ENCODE measurements at regions not wholly inside any gene's neighbourhood (a gene's known extent, or its start where the extent isn't known, plus 50 kb on each side); places are given as distances from the start of the nearest gene placed in this dataset.

- TF ChIP-seq CTCF (IDR thresholded peaks at IDR 0.05; ENCODE audit: low read depth) = no peak
These were observed 69.6 kb downstream of the TFAP2C start for GRCh38 chr20:56698749-56699148.

GRCh38 chr20:56702931-56703840 lies 74.1 kb downstream of the TFAP2C start:
- TF ChIP-seq CTCF (IDR thresholded peaks at IDR 0.05; ENCODE audit: low read depth) = no peak

GRCh38 chr20:56706867-56707360 lies 77.8 kb downstream of the TFAP2C start:
- TF ChIP-seq CTCF (IDR thresholded peaks at IDR 0.05; ENCODE audit: low read depth) = no peak

GRCh38 chr20:56708991-56709390 lies 79.9 kb downstream of the TFAP2C start:
- TF ChIP-seq CTCF (IDR thresholded peaks at IDR 0.05; ENCODE audit: low read depth) = no peak

GRCh38 chr20:56710125-56710524 lies 81.0 kb downstream of the TFAP2C start:
- no peak for TF ChIP-seq CTCF (IDR thresholded peaks at IDR 0.05; ENCODE audit: low read depth)

- no peak for TF ChIP-seq CTCF (IDR thresholded peaks at IDR 0.05; ENCODE audit: low read depth)
These were observed 81.9 kb downstream of the TFAP2C start for GRCh38 chr20:56711018-56711417.

- TF ChIP-seq CTCF (IDR thresholded peaks at IDR 0.05; ENCODE audit: low read depth) = no peak
These were observed 86.2 kb downstream of the TFAP2C start for GRCh38 chr20:56715309-56715708.
